Upper lobe of left lung (tissue), 6 donors: ENCODE measurements at regions not wholly inside any gene's neighbourhood (a gene's known extent, or its start where the extent isn't known, plus 50 kb on each side); places are given as distances from the start of the nearest gene placed in this dataset.

ENCODE experiments used
- ATAC-seq, 2 donors: fragments of 200-7000 bp; cut with Tn5 transposase; one replicate each; pipeline ENCODE4 v1.9.1; 2022; ENCODE audit warnings: mild to moderate bottlenecking in 2 of 2, moderate library complexity in 2 of 2; ENCODE audit not compliant: low FRiP score in 2 of 2
- DNase-seq, 2 donors: peaks; one replicate each; pipeline ENCODE4 v3.0.0-alpha.2; 2019 to 2020
- H3K27ac ChIP-seq, 4 donors: fragments of 200-600 bp; sonication (generic); one replicate each; pipeline ENCODE4 v1.5.1; 2016 to 2019
- H3K27me3 ChIP-seq, 4 donors: fragments of 200-600 bp; sonication (generic); one replicate each; pipeline ENCODE4 v1.5.1; 2017 to 2019
- H3K36me3 ChIP-seq, 4 donors: fragments of 200-600 bp; sonication (generic); one replicate each; pipeline ENCODE4 v1.5.1; 2016 to 2019
- H3K4me1 ChIP-seq, 4 donors: fragments of 200-600 bp; sonication (generic); one replicate each; pipeline ENCODE4 v1.5.1; 2018 to 2019
- H3K4me3 ChIP-seq, 4 donors: fragments of 200-600 bp; sonication (generic); one replicate each; pipeline ENCODE4 v1.5.1; 2017 to 2019; ENCODE audit warnings: mild to moderate bottlenecking in 2 of 4, moderate library complexity in 1 of 4
- H3K9me3 ChIP-seq, 4 donors: fragments of 200-600 bp; sonication (generic); one replicate each; pipeline ENCODE4 v1.5.1; 2018 to 2019
- EP300 ChIP-seq, 4 donors: sonication (generic); formaldehyde crosslinking; IDR thresholded peaks; one replicate each; pipeline ENCODE4 v1.5.1; 2017; ENCODE audit warnings: antibody characterized with exemption in 4 of 4, control low read depth in 2 of 4
- POLR2A ChIP-seq, 4 donors: fragments of 450-650 bp; IDR thresholded peaks; one replicate each; pipeline ENCODE4 v1.5.1; 2016 to 2017; ENCODE audit warnings: antibody characterized with exemption in 4 of 4, mild to moderate bottlenecking in 2 of 4
- POLR2AphosphoS5 ChIP-seq, 2 donors: sonication (generic); formaldehyde crosslinking; IDR thresholded peaks; one replicate each; pipeline ENCODE4 v1.5.1; 2017; ENCODE audit warnings: antibody characterized with exemption in 2 of 2
- WGBS, 2 donors: methylation state at CpG; one replicate each; pipeline ENCODE4 v1.1.5; 2017 to 2018; 5-methylcytosine and 5-hydroxymethylcytosine counted together
- TF ChIP-seq, protein P1 (sequence below), 6 experiments: fragments of 450-650 bp in 4 of 6; fragments of 200-600 bp in 2 of 6; sonication (generic) in 2 of 6; IDR thresholded peaks; one replicate each; pipeline ENCODE4 v1.5.1; 2016 to 2019; ENCODE audit warnings: antibody characterized with exemption in 6 of 6
- donor health status: DM: no; HTN: no; CAD: no; lungs with moderate emphysema.
- donor health status: DM: no; HTN: yes; CAD: no; lungs with severe emphysema.

DNA sequence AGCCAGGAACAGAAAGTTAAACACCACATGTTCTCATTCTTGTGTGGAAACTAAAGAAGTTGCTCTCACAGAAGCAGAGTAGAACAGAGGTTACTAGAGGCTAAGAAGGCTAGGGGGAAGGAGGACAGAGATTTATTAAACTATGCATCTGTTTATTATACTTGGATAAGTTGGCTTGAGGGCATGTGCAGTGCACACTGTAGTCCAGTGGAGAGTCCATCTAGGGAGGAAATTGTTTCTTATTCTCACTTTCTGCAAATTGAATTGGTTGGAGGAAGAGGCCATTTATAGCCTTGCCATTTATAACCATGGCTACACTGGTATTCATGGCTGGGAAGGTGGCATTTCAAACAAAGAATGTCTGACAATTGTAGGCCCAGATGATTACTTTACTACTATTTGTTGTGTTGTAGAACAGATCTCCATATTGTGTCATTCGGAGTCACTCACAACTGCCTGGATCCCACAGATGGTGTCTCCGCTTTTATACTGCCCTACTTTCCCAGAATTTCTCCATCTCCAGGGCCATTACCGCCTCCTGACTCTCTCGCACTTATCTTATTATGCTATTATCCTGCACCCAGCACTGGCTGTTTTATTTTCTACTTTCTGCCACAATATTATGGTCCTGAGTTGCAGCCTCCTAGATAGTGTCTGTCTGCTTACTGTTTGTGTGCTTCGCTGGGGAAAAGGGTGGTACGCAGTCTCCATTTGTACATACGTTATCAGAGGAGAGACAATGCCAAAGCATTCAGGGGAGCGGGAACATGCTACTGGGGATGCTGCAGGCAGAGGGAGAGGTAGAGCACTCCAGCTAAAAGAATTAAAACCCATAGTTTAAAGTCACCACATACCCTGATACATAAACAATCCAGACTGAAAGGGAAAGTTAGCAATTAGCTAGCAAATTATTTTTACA lies 169.3 kb upstream of the BLID start:
- DNase-seq (no peak), ATAC-seq (no peak)
- no peak for TF ChIP-seq EP300 (IDR thresholded peaks at IDR 0.05)
- TF ChIP-seq POLR2A (IDR thresholded peaks at IDR 0.05): no peak
- no peak for TF ChIP-seq POLR2AphosphoS5 (IDR thresholded peaks at IDR 0.05)
- Histone ChIP-seq H3K9me3 (no peaks in the 10 kb centered on the region), H3K27ac (no peak overlapping the region), H3K27me3 (no peaks in the 10 kb centered on the region), H3K4me3 (no peak overlapping the region), H3K4me1 (no peaks in the 10 kb centered on the region), H3K36me3 (no peaks in the 10 kb centered on the region)
- 91 to 94% methylated on average over 8 of the region's 8 CpGs for WGBS, 2 donors

DNA sequence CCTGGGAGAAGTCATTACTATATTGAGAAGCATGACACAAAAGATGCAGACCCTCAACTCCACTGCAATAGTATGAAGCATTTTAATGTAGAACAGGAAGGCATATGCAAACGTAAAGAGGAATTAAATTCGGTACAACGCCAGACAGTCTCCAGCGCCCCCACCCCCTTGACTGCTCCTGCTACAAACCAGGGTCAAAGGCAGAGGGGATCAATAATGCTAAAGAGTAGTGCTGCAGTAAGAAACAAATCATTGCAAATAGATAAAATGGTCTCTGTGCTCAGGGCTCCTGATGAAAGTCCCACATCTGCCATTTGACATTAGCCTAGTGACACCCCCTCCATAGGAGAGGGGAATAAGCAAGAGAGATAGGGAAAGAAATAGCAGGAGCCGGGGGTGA lies 164.9 kb upstream of the BLID start:
- Histone ChIP-seq H3K4me1 (no peaks in the 10 kb centered on the region), H3K27me3 (no peaks in the 10 kb centered on the region), H3K27ac (no peak overlapping the region), H3K36me3 (no peaks in the 10 kb centered on the region), H3K9me3 (no peaks in the 10 kb centered on the region), H3K4me3 (no peak overlapping the region)
- ATAC-seq (no peak), DNase-seq (no peak)
- TF ChIP-seq POLR2A (IDR thresholded peaks at IDR 0.05) (no peak), POLR2AphosphoS5 (IDR thresholded peaks at IDR 0.05) (no peak), EP300 (IDR thresholded peaks at IDR 0.05) (no peak)
- TF ChIP-seq, protein P1, sequence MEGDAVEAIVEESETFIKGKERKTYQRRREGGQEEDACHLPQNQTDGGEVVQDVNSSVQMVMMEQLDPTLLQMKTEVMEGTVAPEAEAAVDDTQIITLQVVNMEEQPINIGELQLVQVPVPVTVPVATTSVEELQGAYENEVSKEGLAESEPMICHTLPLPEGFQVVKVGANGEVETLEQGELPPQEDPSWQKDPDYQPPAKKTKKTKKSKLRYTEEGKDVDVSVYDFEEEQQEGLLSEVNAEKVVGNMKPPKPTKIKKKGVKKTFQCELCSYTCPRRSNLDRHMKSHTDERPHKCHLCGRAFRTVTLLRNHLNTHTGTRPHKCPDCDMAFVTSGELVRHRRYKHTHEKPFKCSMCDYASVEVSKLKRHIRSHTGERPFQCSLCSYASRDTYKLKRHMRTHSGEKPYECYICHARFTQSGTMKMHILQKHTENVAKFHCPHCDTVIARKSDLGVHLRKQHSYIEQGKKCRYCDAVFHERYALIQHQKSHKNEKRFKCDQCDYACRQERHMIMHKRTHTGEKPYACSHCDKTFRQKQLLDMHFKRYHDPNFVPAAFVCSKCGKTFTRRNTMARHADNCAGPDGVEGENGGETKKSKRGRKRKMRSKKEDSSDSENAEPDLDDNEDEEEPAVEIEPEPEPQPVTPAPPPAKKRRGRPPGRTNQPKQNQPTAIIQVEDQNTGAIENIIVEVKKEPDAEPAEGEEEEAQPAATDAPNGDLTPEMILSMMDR (IDR thresholded peaks at IDR 0.05): no peak
- WGBS, 2 donors: 81 to 88% methylated on average over 5 of the region's 5 CpGs

DNA sequence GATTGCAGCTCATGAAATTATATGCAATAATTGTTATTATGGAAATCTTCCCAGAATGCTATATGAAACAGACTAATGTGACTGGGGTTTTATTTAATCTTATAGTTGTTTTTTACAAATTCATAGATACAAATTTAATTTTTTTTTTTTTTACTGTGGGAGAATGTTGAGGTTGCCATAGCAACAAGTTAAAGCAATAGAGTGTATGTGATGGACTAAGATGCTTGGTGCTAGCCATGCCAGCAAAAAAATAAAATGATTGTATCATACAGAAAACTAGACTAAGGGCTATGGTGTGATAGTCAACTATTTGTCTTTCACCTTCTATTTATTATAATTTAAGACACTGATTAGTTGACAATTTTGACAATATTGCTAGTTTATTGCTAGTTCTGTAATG lies 163.2 kb upstream of the BLID start:
- no peak overlapping the region for H3K27ac ChIP-seq
- DNase-seq: no peak
- H3K4me3 ChIP-seq: no peak overlapping the region
- no peaks in the 10 kb centered on the region for H3K36me3 ChIP-seq
- no peaks in the 10 kb centered on the region for H3K4me1 ChIP-seq
- no peaks in the 10 kb centered on the region for H3K27me3 ChIP-seq
- TF ChIP-seq EP300 (IDR thresholded peaks at IDR 0.05) (no peak), POLR2AphosphoS5 (IDR thresholded peaks at IDR 0.05) (no peak), POLR2A (IDR thresholded peaks at IDR 0.05) (no peak)
- TF ChIP-seq, protein P1 (IDR thresholded peaks at IDR 0.05): no peak
- ATAC-seq: no peak
- H3K9me3 ChIP-seq: no peaks in the 10 kb centered on the region

DNA sequence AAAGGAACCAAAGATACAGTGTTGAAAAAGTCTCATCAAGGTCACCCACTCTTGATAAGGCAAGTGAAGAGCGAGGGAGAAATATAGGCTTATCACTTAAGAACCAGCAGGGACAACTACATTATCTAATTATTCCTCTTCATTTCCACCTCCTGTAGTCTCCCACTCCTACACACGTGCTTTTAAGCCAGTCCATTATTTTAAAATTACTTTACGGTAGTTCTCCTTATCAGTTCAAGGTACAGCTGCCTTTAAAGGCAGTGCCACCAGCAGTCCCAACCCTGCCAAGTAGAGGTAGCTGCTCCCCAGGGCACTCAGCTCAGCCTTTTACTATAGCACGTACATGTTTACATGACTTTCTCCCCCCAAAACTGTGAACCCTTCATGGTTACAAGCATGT lies 161.5 kb upstream of the BLID start:
- H3K27me3 ChIP-seq: no peaks in the 10 kb centered on the region
- H3K4me3 ChIP-seq: no peak overlapping the region
- no peak overlapping the region for H3K27ac ChIP-seq
- 80 to 84% methylated on average over 4 of the region's 4 CpGs for WGBS, 2 donors
- DNase-seq (no peak), ATAC-seq (no peak)
- no peaks in the 10 kb centered on the region for H3K9me3 ChIP-seq
- TF ChIP-seq EP300 (IDR thresholded peaks at IDR 0.05) (no peak), POLR2A (IDR thresholded peaks at IDR 0.05) (no peak), POLR2AphosphoS5 (IDR thresholded peaks at IDR 0.05) (no peak)
- TF ChIP-seq, protein P1 (IDR thresholded peaks at IDR 0.05): no peak
- no peaks in the 10 kb centered on the region for H3K36me3 ChIP-seq
- H3K4me1 ChIP-seq: no peaks in the 10 kb centered on the region

DNA sequence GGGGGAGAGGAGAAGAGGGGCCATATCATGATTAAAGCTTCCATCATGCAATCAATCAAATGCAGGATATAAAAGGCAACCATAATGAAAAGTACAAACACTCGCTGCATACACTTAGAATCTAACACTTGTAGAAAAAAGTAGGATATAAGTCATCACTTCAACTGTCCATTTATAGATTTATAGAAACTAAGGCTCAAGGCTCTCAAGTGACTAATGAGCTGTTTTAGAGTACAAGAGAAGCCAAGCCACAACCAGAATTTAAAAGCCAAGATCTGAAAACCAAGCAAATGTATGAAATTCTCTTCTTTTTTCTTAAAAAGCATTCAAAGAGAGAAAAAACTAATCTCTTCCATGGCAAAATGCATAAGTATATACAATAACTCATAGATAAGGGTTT lies 160.2 kb upstream of the BLID start:
- Histone ChIP-seq H3K27ac (no peak overlapping the region), H3K4me1 (no peaks in the 10 kb centered on the region), H3K27me3 (no peaks in the 10 kb centered on the region), H3K4me3 (no peak overlapping the region), H3K9me3 (no peaks in the 10 kb centered on the region), H3K36me3 (no peaks in the 10 kb centered on the region)
- 90 to 95% methylated on average over 1 of the region's 1 CpG for WGBS, 2 donors
- no peak for TF ChIP-seq POLR2AphosphoS5 (IDR thresholded peaks at IDR 0.05)
- no peak for ATAC-seq
- no peak for DNase-seq

DNA sequence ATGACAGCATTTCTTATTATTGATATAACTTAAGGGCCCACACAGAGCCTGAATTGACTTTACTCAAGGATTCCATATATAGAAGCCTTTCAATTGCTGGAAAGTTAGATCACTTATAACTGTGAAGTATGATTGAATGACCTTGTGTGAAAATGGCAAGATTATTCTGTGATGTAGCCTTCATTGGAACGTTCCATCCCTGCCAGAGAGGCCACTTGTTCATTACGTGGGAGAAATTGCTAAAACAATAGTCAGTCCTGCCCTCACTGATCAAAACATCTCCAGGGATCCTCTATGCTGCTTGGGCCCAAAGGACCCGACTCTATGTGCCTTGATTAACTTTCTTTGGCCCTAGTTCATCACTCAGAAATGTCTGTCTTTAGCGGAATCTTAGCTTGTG lies 159.5 kb upstream of the BLID start:
- WGBS, 2 donors: 68 to 83% methylated on average over 4 of the region's 4 CpGs
- H3K36me3 ChIP-seq: no peaks in the 10 kb centered on the region
- TF ChIP-seq, protein P1 (IDR thresholded peaks at IDR 0.05): no peak
- no peak for TF ChIP-seq POLR2AphosphoS5 (IDR thresholded peaks at IDR 0.05)
- H3K27ac ChIP-seq: no peak overlapping the region
- ATAC-seq: peak in 1 of 2 donors; percentile 56
- H3K4me1 ChIP-seq: no peaks in the 10 kb centered on the region
- H3K4me3 ChIP-seq: no peak overlapping the region
- DNase-seq: no peak
- H3K27me3 ChIP-seq: no peaks in the 10 kb centered on the region
- H3K9me3 ChIP-seq: no peaks in the 10 kb centered on the region
